ENCODE measurements at regions not wholly inside any gene's neighbourhood (a gene's known extent, or its start where the extent isn't known, plus 50 kb on each side); places are given as distances from the start of the nearest gene placed in this dataset.

GRCh38 chr5:71836559-71837112, 117.6 kb downstream of the CARTPT start:
- Histone ChIP-seq H3K27me3 (ENCODE audit: control insufficient read depth, low read length) (no peaks in the 10 kb centered on the region), H3K9me2 (replicated peaks; ENCODE audit: control insufficient read depth, low read length) (no peaks in the 10 kb centered on the region), H3K9me3 (ENCODE audit: control insufficient read depth, insufficient read depth, low read length) (no peaks in the 10 kb centered on the region), H3K4me3 (ENCODE audit: low read length) (no peak overlapping the region), H3K79me2 (ENCODE audit: control insufficient read depth, low read length) (no peaks in the 10 kb centered on the region), H4K20me1 (ENCODE audit: control insufficient read depth, insufficient read depth, low read depth, low read length) (no peaks in the 10 kb centered on the region), H3K27ac (ENCODE audit: low read depth, low read length) (no peak overlapping the region), H3K36me3 (ENCODE audit: control insufficient read depth, low read length) (no peaks in the 10 kb centered on the region), H3K4me2 (ENCODE audit: low read length) (no peak overlapping the region), H3K4me1 (ENCODE audit: control insufficient read depth, low read length) (no peaks in the 10 kb centered on the region), H3F3A (ENCODE audit: control insufficient read depth, insufficient read depth) (no peaks in the 10 kb centered on the region)
- TF ChIP-seq CTCF (IDR thresholded peaks at IDR 0.05; ENCODE audit: low read depth, low read length, poor library complexity, severe bottlenecking), result no peak
- no peak for TF ChIP-seq EZH2phosphoT487 (IDR thresholded peaks at IDR 0.05; ENCODE audit: borderline replicate concordance, low read length)

GRCh38 chr5:71838286-71838685, 119.2 kb downstream of the CARTPT start:
- TF ChIP-seq EZH2phosphoT487 (IDR thresholded peaks at IDR 0.05; ENCODE audit: borderline replicate concordance, low read length) (no peak), CTCF (IDR thresholded peaks at IDR 0.05; ENCODE audit: low read depth, low read length, poor library complexity, severe bottlenecking) (no peak)
- no peak overlapping the region for H3K4me2 ChIP-seq (ENCODE audit: low read length)
- H3F3A ChIP-seq (ENCODE audit: control insufficient read depth, insufficient read depth), result no peaks in the 10 kb centered on the region
- H3K79me2 ChIP-seq (ENCODE audit: control insufficient read depth, low read length), result no peaks in the 10 kb centered on the region
- no peak overlapping the region for H3K27ac ChIP-seq (ENCODE audit: low read depth, low read length)
- no peaks in the 10 kb centered on the region for H3K27me3 ChIP-seq (ENCODE audit: control insufficient read depth, low read length)
- no peaks in the 10 kb centered on the region for H3K36me3 ChIP-seq (ENCODE audit: control insufficient read depth, low read length)
- H4K20me1 ChIP-seq (ENCODE audit: control insufficient read depth, insufficient read depth, low read depth, low read length), result no peaks in the 10 kb centered on the region
- H3K4me3 ChIP-seq (ENCODE audit: low read length), result no peak overlapping the region
- no peaks in the 10 kb centered on the region for H3K4me1 ChIP-seq (ENCODE audit: control insufficient read depth, low read length)
- no peaks in the 10 kb centered on the region for H3K9me2 ChIP-seq (replicated peaks; ENCODE audit: control insufficient read depth, low read length)
- H3K9me3 ChIP-seq (ENCODE audit: control insufficient read depth, insufficient read depth, low read length), result no peaks in the 10 kb centered on the region

GRCh38 chr5:71839096-71839884, 120.2 kb downstream of the CARTPT start:
- Histone ChIP-seq H3K36me3 (ENCODE audit: control insufficient read depth, low read length) (no peaks in the 10 kb centered on the region), H3K9me2 (replicated peaks; ENCODE audit: control insufficient read depth, low read length) (no peaks in the 10 kb centered on the region), H3K27me3 (ENCODE audit: control insufficient read depth, low read length) (no peaks in the 10 kb centered on the region), H3K79me2 (ENCODE audit: control insufficient read depth, low read length) (no peaks in the 10 kb centered on the region), H3K4me2 (ENCODE audit: low read length) (no peak overlapping the region), H3F3A (ENCODE audit: control insufficient read depth, insufficient read depth) (no peaks in the 10 kb centered on the region), H3K4me1 (ENCODE audit: control insufficient read depth, low read length) (no peaks in the 10 kb centered on the region), H3K4me3 (ENCODE audit: low read length) (no peak overlapping the region), H3K9me3 (ENCODE audit: control insufficient read depth, insufficient read depth, low read length) (no peaks in the 10 kb centered on the region), H4K20me1 (ENCODE audit: control insufficient read depth, insufficient read depth, low read depth, low read length) (no peaks in the 10 kb centered on the region), H3K27ac (ENCODE audit: low read depth, low read length) (no peak overlapping the region)
- TF ChIP-seq CTCF (IDR thresholded peaks at IDR 0.05; ENCODE audit: low read depth, low read length, poor library complexity, severe bottlenecking), result no peak

Data from DOHH2 (cell line).